22Rv1 (cell line): ENCODE measurements at regions not wholly inside any gene's neighbourhood (a gene's known extent, or its start where the extent isn't known, plus 50 kb on each side); places are given as distances from the start of the nearest gene placed in this dataset.

Experiments used
- ZFX ChIP-seq: fragments of 450-650 bp; IDR thresholded peaks from 2 replicates; pipeline ENCODE4 v1.6.1; 2017; ENCODE audit warnings: antibody characterized with exemption, borderline replicate concordance
- TF ChIP-seq, protein P1 (sequence below): fragments of 450-650 bp; IDR thresholded peaks from 2 replicates; pipeline ENCODE4 v1.5.1; 2017; ENCODE audit warnings: mild to moderate bottlenecking

DNA sequence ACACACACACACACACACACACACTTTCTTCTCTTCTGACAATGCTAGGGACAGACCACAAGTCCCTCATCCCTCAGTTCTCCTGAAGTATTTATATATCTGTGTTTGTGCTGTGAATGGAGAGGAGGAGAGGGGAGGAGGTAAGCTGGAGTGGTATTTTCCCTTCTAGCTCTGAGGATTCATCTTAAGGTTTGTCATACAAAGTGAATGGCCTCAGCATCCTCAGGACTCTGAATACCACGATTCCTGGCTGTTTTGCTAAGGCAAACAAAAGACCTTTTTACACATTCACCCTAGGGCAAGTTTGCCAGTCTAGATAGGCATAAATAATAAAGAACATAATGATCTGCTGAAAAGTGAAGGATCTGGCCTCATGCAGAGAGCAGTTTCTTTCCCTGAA lies 65.7 kb upstream of the CHMP2B start:
- TF ChIP-seq, protein P1, sequence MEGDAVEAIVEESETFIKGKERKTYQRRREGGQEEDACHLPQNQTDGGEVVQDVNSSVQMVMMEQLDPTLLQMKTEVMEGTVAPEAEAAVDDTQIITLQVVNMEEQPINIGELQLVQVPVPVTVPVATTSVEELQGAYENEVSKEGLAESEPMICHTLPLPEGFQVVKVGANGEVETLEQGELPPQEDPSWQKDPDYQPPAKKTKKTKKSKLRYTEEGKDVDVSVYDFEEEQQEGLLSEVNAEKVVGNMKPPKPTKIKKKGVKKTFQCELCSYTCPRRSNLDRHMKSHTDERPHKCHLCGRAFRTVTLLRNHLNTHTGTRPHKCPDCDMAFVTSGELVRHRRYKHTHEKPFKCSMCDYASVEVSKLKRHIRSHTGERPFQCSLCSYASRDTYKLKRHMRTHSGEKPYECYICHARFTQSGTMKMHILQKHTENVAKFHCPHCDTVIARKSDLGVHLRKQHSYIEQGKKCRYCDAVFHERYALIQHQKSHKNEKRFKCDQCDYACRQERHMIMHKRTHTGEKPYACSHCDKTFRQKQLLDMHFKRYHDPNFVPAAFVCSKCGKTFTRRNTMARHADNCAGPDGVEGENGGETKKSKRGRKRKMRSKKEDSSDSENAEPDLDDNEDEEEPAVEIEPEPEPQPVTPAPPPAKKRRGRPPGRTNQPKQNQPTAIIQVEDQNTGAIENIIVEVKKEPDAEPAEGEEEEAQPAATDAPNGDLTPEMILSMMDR = no peak
- TF ChIP-seq ZFX = no peak
